ENCODE measurements at regions not wholly inside any gene's neighbourhood (a gene's known extent, or its start where the extent isn't known, plus 50 kb on each side); places are given as distances from the start of the nearest gene placed in this dataset.
"Not testable (repeated sequence)": the region's sequence is repeated elsewhere in the genome, so short reads cannot be mapped to it uniquely, and the experiment has no call there.

DNA sequence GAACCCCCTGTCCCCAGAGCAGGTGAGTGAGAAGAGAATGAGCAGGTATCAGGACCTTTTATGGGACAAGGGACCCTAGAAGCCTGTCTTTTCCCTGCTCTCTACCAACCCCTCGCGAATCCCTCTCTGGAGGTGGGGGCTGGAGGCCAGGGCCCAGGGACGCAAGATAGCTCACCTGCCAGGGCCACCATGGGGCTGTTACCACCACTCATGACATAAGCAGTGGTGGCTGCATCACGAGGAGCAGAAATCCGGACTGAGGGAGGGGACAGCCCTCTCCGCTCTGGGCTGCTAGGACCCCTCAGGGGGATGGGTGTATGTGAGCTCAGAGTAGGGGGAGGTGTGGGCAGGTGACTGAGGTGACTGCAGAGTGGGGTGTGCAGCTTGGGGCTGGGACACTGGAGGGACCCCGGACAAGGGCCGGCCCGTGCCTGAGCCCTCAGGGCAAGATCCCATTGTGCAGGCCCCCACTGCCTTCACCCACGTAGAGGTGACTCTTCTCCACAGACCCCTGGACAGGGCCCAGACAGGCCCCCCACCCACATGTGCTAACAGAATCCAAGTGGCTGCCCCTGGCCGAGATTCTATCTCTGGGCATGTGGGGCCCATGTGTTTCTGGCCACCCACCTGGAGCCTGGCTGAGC, 190.6 kb downstream of the TBC1D2B start:
- TF ChIP-seq, protein P1, sequence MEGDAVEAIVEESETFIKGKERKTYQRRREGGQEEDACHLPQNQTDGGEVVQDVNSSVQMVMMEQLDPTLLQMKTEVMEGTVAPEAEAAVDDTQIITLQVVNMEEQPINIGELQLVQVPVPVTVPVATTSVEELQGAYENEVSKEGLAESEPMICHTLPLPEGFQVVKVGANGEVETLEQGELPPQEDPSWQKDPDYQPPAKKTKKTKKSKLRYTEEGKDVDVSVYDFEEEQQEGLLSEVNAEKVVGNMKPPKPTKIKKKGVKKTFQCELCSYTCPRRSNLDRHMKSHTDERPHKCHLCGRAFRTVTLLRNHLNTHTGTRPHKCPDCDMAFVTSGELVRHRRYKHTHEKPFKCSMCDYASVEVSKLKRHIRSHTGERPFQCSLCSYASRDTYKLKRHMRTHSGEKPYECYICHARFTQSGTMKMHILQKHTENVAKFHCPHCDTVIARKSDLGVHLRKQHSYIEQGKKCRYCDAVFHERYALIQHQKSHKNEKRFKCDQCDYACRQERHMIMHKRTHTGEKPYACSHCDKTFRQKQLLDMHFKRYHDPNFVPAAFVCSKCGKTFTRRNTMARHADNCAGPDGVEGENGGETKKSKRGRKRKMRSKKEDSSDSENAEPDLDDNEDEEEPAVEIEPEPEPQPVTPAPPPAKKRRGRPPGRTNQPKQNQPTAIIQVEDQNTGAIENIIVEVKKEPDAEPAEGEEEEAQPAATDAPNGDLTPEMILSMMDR (IDR thresholded peaks at IDR 0.05; ENCODE audit: insufficient read depth, low read depth, low read length, missing control alignments), result no peak
- no peak overlapping the region for H3K4me3 ChIP-seq (ENCODE audit: low read length)
- no peak for DNase-seq (ENCODE audit: low read depth)

DNA sequence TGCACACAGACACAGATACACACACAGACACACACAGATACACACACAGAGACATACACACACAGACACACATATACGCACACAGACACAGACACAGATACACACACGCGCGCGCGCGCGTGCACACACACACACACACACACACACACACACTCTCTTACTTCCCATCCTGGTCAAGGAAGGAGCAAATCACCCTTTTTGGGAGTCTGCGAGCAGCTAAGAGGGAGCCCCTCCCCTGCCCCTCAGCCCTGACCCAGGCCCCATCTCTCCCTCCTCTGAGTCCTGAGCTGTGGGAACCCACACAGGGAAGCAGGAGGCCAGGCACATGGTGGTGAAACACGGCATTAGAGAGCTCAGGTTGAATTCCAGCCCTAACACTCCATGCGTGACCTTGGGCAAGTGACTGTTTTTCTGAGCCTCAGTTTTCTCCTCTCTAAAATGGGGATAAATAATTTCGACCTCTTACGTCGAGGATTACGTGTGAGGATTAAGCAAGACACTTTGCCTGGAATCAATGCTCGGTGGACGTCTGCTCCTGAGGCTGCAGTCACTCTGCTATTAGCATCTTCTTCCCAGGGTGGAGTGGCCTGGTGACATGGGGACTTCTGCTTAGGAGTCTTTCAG, 191.5 kb downstream of the TBC1D2B start:
- H3K4me3 ChIP-seq (ENCODE audit: low read length); DNase-seq (ENCODE audit: low read depth): not testable (repeated sequence)

DNA sequence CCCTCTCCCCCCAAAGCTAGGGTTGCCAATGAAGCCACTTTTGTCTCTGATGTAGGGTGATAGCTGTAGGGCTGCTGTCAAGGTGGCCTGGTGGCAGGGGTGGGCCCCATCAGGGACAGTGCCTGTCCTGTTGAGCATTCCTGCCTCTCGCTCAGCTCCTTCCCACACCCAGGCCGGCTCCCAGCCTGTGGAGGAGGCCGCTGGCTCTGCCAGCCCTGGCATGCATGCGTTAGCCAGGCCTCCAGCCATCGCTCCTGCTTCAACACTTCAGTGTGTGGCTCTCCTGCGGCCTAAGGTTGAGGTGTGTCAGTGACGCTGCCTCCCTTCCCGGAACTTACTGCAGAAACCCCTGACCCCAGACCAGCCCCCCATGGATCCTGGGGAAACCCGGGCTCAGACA, 194.5 kb downstream of the TBC1D2B start:
- not testable (repeated sequence) for DNase-seq (ENCODE audit: low read depth); H3K4me3 ChIP-seq (ENCODE audit: low read length)

DNA sequence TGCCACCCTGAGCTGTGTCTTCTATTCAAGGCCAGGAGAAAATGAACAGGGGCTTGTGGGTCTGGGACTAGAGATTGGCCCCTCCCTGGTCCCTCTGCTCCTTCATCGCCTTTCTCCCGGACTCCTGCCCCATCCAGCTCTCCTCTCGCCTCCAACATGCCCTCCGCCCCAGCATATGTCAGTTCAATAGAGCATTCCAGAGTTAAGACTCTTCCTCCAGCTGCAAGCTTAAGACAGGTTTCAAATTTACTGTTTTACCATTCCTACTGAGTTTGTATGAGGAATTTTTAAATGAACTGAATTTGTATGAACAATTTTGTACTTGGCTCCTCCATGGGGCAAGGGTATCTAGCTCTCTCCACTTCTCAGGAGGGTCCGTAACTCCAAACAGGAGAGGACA, 195.6 kb downstream of the TBC1D2B start:
- no peak overlapping the region for H3K4me3 ChIP-seq (ENCODE audit: low read length)
- no peak for DNase-seq (ENCODE audit: low read depth)
- TF ChIP-seq, protein P1 (IDR thresholded peaks at IDR 0.05; ENCODE audit: insufficient read depth, low read depth, low read length, missing control alignments), result no peak

DNA sequence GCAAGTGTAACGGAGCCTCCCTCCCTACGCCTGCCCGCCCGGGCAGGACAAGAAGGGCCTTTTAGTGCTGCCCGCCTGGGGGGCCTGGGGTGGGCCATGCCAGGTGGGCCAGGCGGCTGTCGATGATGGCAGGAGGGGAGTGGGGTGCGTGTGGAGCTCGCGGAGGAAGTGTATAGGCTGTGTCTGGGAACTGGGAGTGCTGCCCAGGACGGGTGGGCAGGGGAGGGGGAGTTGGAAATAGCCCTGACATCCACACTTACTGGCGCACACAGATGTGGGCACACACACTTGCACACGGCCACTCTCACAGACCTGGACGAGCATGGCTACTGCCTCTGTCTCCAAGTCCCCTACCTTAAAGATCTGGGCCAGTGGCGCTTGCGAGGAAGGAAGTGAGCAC, 196.0 kb downstream of the TBC1D2B start:
- H3K4me3 ChIP-seq (ENCODE audit: low read length); DNase-seq (ENCODE audit: low read depth): not testable (repeated sequence)

DNA sequence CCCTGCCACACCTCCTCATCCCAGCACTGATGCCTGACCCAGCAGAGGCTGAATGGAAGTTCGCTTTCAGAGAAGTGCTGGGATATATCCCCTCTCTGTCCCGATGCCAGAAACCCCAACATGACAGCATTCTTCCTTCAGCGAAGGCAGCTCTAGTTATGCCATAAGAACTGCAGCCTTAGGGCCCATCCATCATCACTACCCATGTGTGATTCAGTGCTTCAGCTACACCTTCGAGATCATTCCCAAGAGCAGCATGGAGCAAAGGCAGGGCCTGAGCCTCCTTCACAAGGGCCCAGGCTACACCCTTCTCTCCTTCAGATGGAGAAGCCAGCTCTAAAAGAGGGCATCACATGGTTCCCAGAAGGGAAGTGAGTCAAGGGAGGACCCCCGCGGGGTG, 198.0 kb downstream of the TBC1D2B start:
- H3K4me3 ChIP-seq (ENCODE audit: low read length), result not testable (repeated sequence)
- peak; percentile 94 for DNase-seq (ENCODE audit: low read depth)

DNA sequence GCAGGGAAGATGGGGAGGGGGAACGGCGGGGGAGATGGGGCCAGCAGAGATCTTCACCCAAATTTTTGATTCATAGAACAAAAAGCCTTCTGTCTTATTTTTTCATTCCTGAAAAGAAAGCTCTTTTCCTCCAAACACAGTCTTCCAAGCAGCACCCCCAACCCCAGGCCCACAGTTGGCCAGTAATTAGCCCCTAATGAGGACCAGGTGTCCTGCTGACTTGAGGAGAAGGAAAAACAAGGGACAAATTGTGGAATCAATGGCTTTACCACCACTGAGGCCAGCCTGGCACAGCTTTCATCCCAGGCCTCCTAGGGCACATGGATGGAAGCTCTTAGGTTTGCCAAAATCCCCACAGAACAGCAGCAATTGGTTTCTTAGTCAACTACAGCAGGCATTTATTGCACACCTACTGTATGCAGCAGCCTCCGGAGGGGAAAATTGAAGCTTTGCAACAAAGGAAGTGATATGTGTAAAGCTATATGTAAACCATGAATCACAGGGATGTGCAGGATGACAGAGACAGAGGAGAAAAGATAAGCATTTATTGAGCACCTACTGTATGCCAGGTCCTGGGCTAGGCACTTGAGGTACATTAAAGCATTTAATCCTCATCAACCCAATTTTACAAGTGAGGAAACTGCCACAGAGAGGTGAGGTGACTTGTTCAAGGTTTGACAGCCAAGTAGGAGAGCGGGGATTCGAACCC, 199.5 kb downstream of the TBC1D2B start:
- TF ChIP-seq, protein P1 (IDR thresholded peaks at IDR 0.05; ENCODE audit: insufficient read depth, low read depth, low read length, missing control alignments), result no peak
- no peak overlapping the region for H3K4me3 ChIP-seq (ENCODE audit: low read length)
- DNase-seq (ENCODE audit: low read depth), result no peak

DNA sequence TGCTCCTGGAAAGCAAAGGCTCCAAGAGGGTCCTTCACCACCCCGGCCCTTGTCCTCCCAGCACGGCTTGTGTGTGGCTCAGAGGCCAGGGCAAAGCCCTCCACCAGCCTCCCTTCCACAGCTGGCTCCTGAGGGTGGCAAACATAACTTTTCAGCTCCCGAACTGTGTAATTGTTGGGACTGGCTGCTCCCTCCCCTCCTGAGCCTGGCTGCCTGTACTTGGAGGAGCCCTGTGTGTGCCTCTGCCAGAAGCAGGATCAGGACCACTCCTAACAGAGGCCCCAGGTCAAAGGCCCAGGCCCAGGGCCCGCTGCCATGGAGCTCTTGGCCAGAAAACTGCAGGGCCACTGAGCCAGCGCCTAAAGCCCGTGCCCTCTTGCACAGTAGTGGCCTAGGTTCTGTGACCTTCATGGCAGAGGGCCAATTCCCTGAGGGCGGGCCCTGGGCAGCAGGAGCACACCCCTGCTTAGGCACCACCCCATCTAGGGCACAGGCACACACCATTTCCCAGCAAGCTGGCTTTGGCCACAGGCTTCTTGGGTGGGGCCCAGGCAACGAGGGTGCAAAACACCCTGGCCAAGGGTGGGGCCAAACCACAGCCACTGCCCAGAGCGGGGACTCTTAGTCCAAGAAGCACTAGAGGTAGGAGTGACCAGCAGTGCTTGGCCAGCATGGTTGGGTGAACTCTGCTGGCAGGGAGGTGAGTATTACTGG, 201.2 kb downstream of the TBC1D2B start:
- not testable (repeated sequence) for H3K4me3 ChIP-seq (ENCODE audit: low read length); DNase-seq (ENCODE audit: low read depth)

DNA sequence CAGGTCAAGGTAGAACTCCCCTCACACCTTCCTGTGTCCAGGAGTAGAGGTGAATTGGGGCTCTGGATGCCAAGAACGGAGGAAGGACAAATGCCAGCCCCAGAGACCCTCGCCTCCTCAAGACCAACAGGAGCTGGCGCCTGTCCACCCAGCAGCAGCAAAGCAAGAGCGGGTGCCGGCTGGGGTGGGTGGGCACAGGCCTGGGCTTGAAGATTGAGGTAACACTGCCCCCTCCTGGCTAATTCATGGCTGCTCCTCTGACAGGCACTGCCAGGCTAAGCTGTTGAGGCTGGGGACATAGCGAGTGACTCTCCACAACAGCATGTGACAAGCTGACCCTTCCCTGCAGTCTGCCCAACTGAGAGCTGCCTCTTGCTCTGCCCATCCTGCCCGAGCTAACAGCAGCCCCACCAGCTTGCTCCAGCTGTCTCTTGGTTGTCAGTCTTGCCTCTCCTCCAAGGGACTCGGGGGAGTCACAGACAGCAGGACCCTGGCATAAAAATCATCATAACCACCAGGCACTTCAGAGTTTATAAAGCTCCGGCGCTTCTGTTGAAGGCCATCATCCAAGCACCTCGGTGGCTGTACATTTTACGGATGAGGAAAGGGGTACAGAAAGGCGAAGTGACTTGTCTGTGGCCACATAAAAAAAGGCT, 202.3 kb downstream of the TBC1D2B start:
- H3K4me3 ChIP-seq (ENCODE audit: low read length), result not testable (repeated sequence)
- peak; percentile 55 for DNase-seq (ENCODE audit: low read depth)
- TF ChIP-seq, protein P1 (IDR thresholded peaks at IDR 0.05; ENCODE audit: insufficient read depth, low read depth, low read length, missing control alignments), result peak; percentile 49

Data from epithelial cell of esophagus (primary cell).